ENCODE measurements at regions not wholly inside any gene's neighbourhood (a gene's known extent, or its start where the extent isn't known, plus 50 kb on each side); places are given as distances from the start of the nearest gene placed in this dataset.

DNA sequence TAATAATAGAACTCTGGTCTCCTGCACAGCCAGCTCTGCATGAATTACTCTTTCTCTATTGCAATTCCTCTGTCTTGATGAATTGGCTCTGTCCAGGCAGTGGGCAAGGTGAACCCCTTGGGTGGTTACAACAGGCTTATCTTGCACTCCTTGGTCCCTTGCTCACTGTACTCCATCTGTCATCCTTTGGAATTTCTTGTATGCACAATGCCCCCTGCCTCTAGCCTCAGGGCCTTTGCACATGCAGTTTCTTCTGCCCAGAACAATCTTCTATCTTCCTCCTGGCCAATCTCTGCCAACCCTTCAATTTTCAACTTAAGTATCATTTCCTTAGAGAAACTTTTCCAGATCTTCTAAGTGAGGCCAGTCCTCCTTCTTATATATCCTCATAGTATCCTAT, 114.7 kb upstream of the NLRP1 start:
- Histone ChIP-seq H3K36me3 (ENCODE audit: control insufficient read depth, low read depth, low read length) (no peaks in the 10 kb centered on the region), H3K4me3 (ENCODE audit: low read length) (no peak overlapping the region), H3K9ac (ENCODE audit: low read length) (no peak overlapping the region), H3K27me3 (ENCODE audit: control insufficient read depth, insufficient read depth, low read length) (no peaks in the 10 kb centered on the region), H3K27ac (ENCODE audit: low read length) (no peak overlapping the region), H3K9me3 (ENCODE audit: control insufficient read depth, low read depth, low read length) (no peaks in the 10 kb centered on the region), H3K4me1 (ENCODE audit: control insufficient read depth, low read depth, low read length) (peaks cover 34% of the 10 kb centered on the region)

DNA sequence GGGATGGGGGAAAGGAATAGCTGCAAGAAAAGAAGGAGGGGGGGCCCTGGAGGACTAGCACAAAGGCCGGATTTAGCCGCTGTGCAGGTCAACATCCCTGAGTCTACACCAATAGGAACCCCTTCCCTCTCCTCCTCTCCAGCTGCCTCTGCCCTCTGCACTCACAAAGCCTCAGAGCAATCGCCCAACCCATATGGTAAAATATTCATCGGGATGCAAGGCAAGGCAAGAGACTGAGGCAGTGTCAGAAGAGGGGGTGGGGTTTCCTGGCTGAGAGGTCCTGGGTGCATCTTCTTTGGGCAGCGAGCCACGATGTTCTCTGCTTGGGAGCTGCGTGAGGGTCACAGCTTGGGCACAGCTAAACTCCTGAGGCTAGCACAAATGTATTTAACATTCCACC, 115.5 kb upstream of the NLRP1 start:
- no peak overlapping the region for H3K4me3 ChIP-seq (ENCODE audit: low read length)
- peak overlapping the region; percentile 11 for H3K9ac ChIP-seq (ENCODE audit: low read length)
- H3K36me3 ChIP-seq (ENCODE audit: control insufficient read depth, low read depth, low read length), result no peaks in the 10 kb centered on the region
- H3K27ac ChIP-seq (ENCODE audit: low read length), result no peak overlapping the region
- no peaks in the 10 kb centered on the region for H3K9me3 ChIP-seq (ENCODE audit: control insufficient read depth, low read depth, low read length)
- H3K4me1 ChIP-seq (ENCODE audit: control insufficient read depth, low read depth, low read length), result peaks cover 27% of the 10 kb centered on the region
- H3K27me3 ChIP-seq (ENCODE audit: control insufficient read depth, insufficient read depth, low read length), result no peaks in the 10 kb centered on the region

DNA sequence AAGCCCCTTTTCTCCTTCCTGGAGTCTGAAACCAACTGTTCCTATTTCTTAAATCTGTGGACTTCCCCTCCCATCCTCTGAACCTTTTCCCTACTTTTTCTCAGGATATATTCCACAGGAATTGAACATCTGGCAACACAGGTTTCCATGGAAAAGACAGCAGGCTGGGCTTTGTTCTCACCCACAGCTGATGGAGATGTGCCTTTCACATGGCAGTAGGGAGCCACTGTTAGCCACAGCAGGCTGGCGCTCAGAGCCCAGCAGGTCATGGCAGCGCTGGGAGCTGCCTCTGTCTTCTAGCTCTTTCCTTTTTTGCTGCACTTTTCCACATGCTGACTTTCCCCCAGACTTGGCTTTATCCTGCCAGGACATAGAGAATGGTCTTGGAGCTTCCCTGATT, 116.4 kb upstream of the NLRP1 start:
- Histone ChIP-seq H3K27me3 (ENCODE audit: control insufficient read depth, insufficient read depth, low read length) (no peaks in the 10 kb centered on the region), H3K27ac (ENCODE audit: low read length) (no peak overlapping the region), H3K4me3 (ENCODE audit: low read length) (peak overlapping the region; percentile 0), H3K9ac (ENCODE audit: low read length) (peak overlapping the region; percentile 11), H3K36me3 (ENCODE audit: control insufficient read depth, low read depth, low read length) (no peaks in the 10 kb centered on the region), H3K4me1 (ENCODE audit: control insufficient read depth, low read depth, low read length) (peaks cover 26% of the 10 kb centered on the region), H3K9me3 (ENCODE audit: control insufficient read depth, low read depth, low read length) (no peaks in the 10 kb centered on the region)

DNA sequence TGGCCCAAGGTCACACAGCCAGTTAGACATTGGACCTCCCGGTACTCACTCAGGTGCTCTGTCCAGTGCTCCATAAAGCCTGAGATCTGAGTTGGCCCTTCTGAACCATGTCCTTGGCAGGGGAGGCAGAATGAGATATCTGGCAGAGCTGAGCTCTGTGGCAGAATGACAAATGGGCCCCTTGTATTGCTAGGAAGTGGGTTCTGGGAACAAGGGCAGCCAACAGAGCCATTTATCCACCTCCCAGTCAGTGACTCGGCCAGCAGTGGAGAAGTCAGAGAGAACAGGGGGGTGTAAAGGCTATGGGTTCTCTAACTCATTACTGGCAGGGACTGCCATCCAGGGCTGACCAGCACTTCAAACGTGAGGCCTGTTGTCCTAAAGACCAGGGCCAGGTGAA, 117.1 kb upstream of the NLRP1 start:
- Histone ChIP-seq H3K9me3 (ENCODE audit: control insufficient read depth, low read depth, low read length) (no peaks in the 10 kb centered on the region), H3K27me3 (ENCODE audit: control insufficient read depth, insufficient read depth, low read length) (no peaks in the 10 kb centered on the region)

DNA sequence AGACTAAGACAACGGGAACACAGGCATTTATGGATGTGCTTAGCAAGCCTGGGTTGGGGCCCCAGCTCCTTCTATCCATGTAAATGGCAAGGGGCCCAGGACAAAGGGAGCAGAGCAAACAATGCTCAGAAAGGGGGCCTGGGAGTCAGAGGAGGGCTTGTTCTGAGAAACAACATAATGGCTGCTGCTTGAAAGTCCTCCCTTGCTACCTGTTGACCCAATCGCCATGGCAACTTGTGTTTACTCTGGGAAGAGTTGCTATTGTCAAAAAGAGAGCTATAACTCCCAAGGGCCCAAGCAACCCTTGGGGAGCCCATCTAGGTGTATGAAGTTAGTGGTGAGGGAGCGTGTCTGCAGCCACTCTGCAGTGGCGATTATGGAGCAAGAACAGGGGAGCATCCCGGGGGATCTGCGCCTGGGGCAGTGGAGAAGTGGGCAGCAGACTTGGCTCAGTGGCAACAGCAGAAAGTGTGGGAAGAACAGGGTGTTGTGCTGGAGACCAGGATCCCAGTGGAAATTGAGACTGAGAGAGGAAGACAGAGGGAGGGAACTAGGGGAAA, 118.7 kb upstream of the NLRP1 start:
- H3K27me3 ChIP-seq (ENCODE audit: control insufficient read depth, insufficient read depth, low read length), result no peaks in the 10 kb centered on the region

More for the DNA sequence above, 117.1 kb upstream of the NLRP1 start:
- peak overlapping the region; percentile 0 for H3K4me3 ChIP-seq (ENCODE audit: low read length)
- no peak overlapping the region for H3K27ac ChIP-seq (ENCODE audit: low read length)
- H3K36me3 ChIP-seq (ENCODE audit: control insufficient read depth, low read depth, low read length), result no peaks in the 10 kb centered on the region
- H3K4me1 ChIP-seq (ENCODE audit: control insufficient read depth, low read depth, low read length), result peaks cover 29% of the 10 kb centered on the region
- H3K9ac ChIP-seq (ENCODE audit: low read length), result no peak overlapping the region

DNA sequence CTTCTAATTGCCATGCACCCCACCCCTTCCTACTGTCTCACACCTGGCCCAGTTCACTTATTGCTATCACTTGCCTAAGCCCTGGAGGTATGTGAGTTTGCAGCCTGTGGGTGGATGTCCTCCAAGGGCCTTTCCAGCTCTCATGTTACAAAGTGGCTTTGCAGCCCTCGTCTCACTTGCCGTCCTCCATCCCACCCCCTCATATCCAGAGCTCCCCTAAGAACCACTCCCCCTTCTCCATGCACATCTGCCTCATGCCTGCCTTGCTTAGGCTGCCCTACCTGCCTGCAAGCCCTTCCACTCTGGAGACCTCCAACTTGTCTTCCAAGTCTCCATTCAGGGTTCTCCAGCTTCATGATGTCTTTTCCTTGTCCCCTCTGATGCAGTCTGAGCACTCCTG, 119.4 kb upstream of the NLRP1 start:
- Histone ChIP-seq H3K36me3 (ENCODE audit: control insufficient read depth, low read depth, low read length) (no peaks in the 10 kb centered on the region), H3K9me3 (ENCODE audit: control insufficient read depth, low read depth, low read length) (no peaks in the 10 kb centered on the region), H3K4me3 (ENCODE audit: low read length) (no peak overlapping the region), H3K27me3 (ENCODE audit: control insufficient read depth, insufficient read depth, low read length) (no peaks in the 10 kb centered on the region), H3K4me1 (ENCODE audit: control insufficient read depth, low read depth, low read length) (peaks cover 34% of the 10 kb centered on the region), H3K9ac (ENCODE audit: low read length) (no peak overlapping the region), H3K27ac (ENCODE audit: low read length) (no peak overlapping the region)

More for the DNA sequence above, 118.7 kb upstream of the NLRP1 start:
- peak overlapping the region; percentile 24 for H3K9ac ChIP-seq (ENCODE audit: low read length)
- H3K4me1 ChIP-seq (ENCODE audit: control insufficient read depth, low read depth, low read length), result peaks cover 34% of the 10 kb centered on the region
- H3K9me3 ChIP-seq (ENCODE audit: control insufficient read depth, low read depth, low read length), result no peaks in the 10 kb centered on the region
- no peaks in the 10 kb centered on the region for H3K36me3 ChIP-seq (ENCODE audit: control insufficient read depth, low read depth, low read length)
- peak overlapping the region; percentile 15 for H3K27ac ChIP-seq (ENCODE audit: low read length)
- H3K4me3 ChIP-seq (ENCODE audit: low read length), result no peak overlapping the region

DNA sequence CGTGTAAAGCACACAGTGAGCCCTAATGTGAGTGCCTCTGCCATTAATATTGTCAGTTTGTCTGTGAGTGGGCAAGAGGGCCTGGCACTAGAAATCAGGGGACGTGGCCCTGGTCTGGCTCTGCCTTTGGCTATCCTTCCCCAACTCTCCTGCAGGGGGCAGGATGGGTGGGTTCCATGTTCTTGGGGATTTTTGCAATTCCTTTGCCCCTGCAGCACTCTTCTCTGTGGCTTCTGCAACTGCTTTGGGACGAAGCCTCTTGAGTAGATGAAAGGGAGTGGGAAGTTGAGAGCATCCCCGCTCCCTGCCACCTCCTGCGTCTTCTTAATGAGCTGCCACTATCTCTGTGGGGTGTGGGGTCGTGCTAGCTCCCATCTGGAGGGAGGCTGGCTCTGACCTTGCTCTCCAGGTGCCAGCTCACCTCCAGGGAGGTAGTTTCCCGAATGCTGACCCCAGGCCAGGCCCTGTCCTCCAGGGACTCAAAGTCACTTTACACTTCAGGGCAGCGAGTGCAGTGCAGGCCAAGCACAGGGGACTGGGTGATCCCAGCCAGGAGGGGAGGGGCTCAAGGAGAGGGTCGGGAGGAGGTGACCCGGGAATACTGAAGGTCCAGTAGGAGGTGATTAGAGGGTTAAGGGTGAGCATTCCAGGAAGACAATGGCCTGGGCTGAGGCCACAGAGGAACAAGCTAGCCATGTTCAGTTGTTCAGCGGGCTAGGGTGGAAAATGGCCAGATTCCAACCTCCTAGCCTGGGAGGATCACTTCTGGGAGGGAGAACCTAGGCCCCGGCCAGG, 121.0 kb upstream of the NLRP1 start:
- no peak overlapping the region for H3K4me3 ChIP-seq (ENCODE audit: low read length)
- H3K9ac ChIP-seq (ENCODE audit: low read length), result no peak overlapping the region
- no peaks in the 10 kb centered on the region for H3K9me3 ChIP-seq (ENCODE audit: control insufficient read depth, low read depth, low read length)

DNA sequence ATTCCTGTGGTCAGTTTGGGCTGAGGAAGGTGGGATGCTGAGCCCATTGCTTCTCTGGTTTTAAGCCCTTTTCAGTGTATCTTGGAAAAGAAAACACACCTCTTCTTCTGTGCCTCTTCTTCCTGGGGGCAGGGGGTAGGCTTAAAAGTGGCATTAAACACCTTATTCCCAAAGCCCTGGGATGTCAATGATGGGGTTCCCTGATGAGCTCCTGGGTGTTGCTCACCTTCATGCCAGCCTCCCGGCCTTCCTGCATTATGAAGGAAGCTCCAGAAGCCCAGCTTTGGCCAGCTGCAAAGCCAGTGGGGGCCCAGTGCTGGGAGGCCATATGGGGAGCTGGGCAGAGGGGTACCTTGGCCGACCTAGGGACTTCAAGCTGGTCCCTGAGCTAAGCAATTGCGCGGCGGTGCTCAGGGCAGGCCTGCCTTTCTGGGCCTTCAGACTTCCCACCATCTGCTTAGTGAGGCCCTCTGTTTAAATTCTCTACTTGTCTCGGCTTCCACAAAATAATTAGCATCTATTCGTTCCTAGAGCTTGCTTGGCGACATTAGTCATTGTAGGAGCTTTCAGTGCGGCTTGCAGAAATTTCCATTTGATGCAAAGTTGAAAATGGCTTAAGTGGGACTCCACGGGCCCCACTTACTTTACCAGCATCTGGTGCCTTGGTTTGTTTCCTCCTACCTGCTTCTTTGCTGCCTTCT, 121.7 kb upstream of the NLRP1 start:
- H3K36me3 ChIP-seq (ENCODE audit: control insufficient read depth, low read depth, low read length), result no peaks in the 10 kb centered on the region
- peak overlapping the region; percentile 6 for H3K9ac ChIP-seq (ENCODE audit: low read length)

More for the DNA sequence above, 121.0 kb upstream of the NLRP1 start:
- no peaks in the 10 kb centered on the region for H3K27me3 ChIP-seq (ENCODE audit: control insufficient read depth, insufficient read depth, low read length)
- no peak overlapping the region for H3K27ac ChIP-seq (ENCODE audit: low read length)
- H3K36me3 ChIP-seq (ENCODE audit: control insufficient read depth, low read depth, low read length), result no peaks in the 10 kb centered on the region
- peaks cover 29% of the 10 kb centered on the region for H3K4me1 ChIP-seq (ENCODE audit: control insufficient read depth, low read depth, low read length)

DNA sequence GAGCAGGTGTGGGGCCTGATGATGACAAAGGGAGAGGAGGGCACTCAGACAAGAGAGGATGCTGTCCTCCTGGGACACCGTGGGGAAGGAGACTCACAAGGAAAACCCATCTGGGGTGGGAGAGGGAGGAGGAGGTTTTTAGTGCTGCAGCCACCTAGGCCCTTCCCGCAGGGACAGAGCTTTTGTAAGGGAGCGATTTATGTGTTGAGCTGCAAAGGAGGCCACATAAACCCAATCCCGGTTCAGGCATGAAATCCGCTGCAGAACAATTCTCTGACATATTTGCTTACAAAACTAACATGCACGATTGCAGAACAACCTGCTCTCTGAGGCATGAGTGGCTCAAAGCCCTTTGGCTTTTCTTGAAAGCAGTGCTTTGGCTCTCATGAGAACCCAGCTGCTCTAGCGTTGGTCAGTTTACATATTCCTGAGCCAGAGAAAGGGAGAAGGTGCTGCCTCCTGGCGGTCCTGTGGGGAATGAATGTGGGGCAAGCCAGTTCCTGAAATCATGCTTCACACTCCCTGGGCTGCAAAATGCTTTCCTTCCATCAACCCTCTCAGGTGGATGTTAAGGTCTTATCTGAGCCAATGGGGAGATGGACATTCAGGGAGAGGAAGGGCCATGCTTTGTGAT, 122.4 kb upstream of the NLRP1 start:
- peaks cover 16% of the 10 kb centered on the region for H3K4me1 ChIP-seq (ENCODE audit: control insufficient read depth, low read depth, low read length)
- no peaks in the 10 kb centered on the region for H3K36me3 ChIP-seq (ENCODE audit: control insufficient read depth, low read depth, low read length)
- H3K27me3 ChIP-seq (ENCODE audit: control insufficient read depth, insufficient read depth, low read length), result no peaks in the 10 kb centered on the region
- H3K9me3 ChIP-seq (ENCODE audit: control insufficient read depth, low read depth, low read length), result no peaks in the 10 kb centered on the region
- H3K4me3 ChIP-seq (ENCODE audit: low read length), result no peak overlapping the region
- no peak overlapping the region for H3K27ac ChIP-seq (ENCODE audit: low read length)
- peak overlapping the region; percentile 6 for H3K9ac ChIP-seq (ENCODE audit: low read length)

More for the DNA sequence above, 121.7 kb upstream of the NLRP1 start:
- Histone ChIP-seq H3K27me3 (ENCODE audit: control insufficient read depth, insufficient read depth, low read length) (no peaks in the 10 kb centered on the region), H3K4me1 (ENCODE audit: control insufficient read depth, low read depth, low read length) (peaks cover 22% of the 10 kb centered on the region), H3K27ac (ENCODE audit: low read length) (no peak overlapping the region), H3K9me3 (ENCODE audit: control insufficient read depth, low read depth, low read length) (no peaks in the 10 kb centered on the region), H3K4me3 (ENCODE audit: low read length) (no peak overlapping the region)

DNA sequence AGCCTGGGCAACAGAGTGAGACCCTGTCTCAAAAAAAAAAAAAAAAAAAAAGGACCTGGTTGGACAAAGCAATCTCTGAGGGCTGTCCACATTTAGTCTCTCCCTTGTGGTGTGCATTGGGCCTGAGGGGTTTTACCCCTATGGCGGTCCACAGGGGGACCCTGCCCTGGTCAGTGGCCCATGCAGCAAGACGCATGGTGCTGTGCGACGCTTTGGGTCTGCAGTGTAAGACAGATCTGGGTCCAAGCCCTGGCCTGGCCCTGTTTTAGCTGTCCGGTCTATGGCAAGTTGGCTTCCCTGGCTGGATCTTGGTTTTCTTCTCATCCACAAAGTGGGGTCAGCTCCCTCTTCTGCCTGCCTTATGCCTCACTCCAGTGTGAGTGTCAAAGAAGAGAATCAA, 123.2 kb upstream of the NLRP1 start:
- Histone ChIP-seq H3K27ac (ENCODE audit: low read length) (no peak overlapping the region), H3K9ac (ENCODE audit: low read length) (no peak overlapping the region), H3K36me3 (ENCODE audit: control insufficient read depth, low read depth, low read length) (no peaks in the 10 kb centered on the region), H3K4me1 (ENCODE audit: control insufficient read depth, low read depth, low read length) (peaks cover 16% of the 10 kb centered on the region), H3K27me3 (ENCODE audit: control insufficient read depth, insufficient read depth, low read length) (no peaks in the 10 kb centered on the region), H3K9me3 (ENCODE audit: control insufficient read depth, low read depth, low read length) (no peaks in the 10 kb centered on the region), H3K4me3 (ENCODE audit: low read length) (no peak overlapping the region)

DNA sequence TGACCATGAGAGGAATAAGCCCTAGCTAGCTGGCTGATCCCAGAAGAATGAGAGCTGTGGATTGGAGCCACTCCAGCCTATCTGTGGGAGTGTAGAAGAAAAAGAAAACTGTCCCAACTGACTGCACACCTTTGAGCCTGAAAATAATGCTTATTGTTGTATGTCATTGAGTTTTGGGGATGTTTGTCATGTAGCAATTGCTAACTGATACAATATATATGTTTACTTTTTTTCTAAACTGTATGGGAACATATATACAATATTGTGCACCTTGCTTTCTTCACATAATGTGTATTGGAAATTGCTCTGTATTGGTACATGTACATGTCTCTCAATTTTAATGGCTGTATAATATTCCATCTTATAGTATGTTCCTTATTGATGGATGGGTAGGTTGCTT, 124.0 kb upstream of the NLRP1 start:
- H3K27me3 ChIP-seq (ENCODE audit: control insufficient read depth, insufficient read depth, low read length), result no peaks in the 10 kb centered on the region
- H3K36me3 ChIP-seq (ENCODE audit: control insufficient read depth, low read depth, low read length), result no peaks in the 10 kb centered on the region
- H3K27ac ChIP-seq (ENCODE audit: low read length), result no peak overlapping the region
- no peaks in the 10 kb centered on the region for H3K9me3 ChIP-seq (ENCODE audit: control insufficient read depth, low read depth, low read length)
- H3K4me3 ChIP-seq (ENCODE audit: low read length), result no peak overlapping the region
- H3K9ac ChIP-seq (ENCODE audit: low read length), result no peak overlapping the region
- H3K4me1 ChIP-seq (ENCODE audit: control insufficient read depth, low read depth, low read length), result peaks cover 11% of the 10 kb centered on the region
